A549 (cell line): ENCODE measurements at regions not wholly inside any gene's neighbourhood (a gene's known extent, or its start where the extent isn't known, plus 50 kb on each side); places are given as distances from the start of the nearest gene placed in this dataset.

Experiments
- ATAC-seq, 2 experiments: fragments of 200-7000 bp in 1 of 2; fragments of >200 bp in 1 of 2; cut with Nextera tagmentation in 1 of 2; cut with Tn5 transposase in 1 of 2; 3 replicates each; pipeline versions ENCODE4 v1.8.0 to v1.9.1; 2018 to 2020; ENCODE audit warnings: mild to moderate bottlenecking in 1 of 2, moderate library complexity in 1 of 2
- CTCF ChIA-PET: fragments of 300-600 bp; sonication (Branson Sonifier 250); formaldehyde crosslinking; extraction: SDS; loops from one replicate; lab custom pipeline; 2021; ENCODE audit warnings: antibody characterized with exemption, inconsistent platforms; lab: Yijun Ruan, JAX
- POLR2A ChIA-PET: fragments of 350-600 bp; formaldehyde crosslinking; extraction: SDS; loops from one replicate; lab custom pipeline; 2021; ENCODE audit warnings: antibody characterized with exemption, inconsistent platforms; lab: Yijun Ruan, JAX
- DNase-seq, 2 experiments: peaks; one replicate each; pipeline versions ENCODE4 v3.0.0 to v3.0.0-alpha.2; 2011 to 2016; ENCODE audit warnings: low read depth in 1 of 2, low spot score in 1 of 2
- FAIRE-seq: peaks from 2 replicates; lab custom pipeline; 2011; peaks lifted over from hg19 to GRCh38; lab: Jason Lieb, UNC
- H3K27ac ChIP-seq, 2 experiments: fragments of >200 bp; sonication (Bioruptor Twin); formaldehyde crosslinking; 3 replicates each; pipeline ENCODE4 v1.5.1; 2016 to 2017
- H3K4me1 ChIP-seq: fragments of >200 bp; sonication (Bioruptor Twin); formaldehyde crosslinking; 3 replicates; pipeline ENCODE4 v1.6.1; 2016
- H3K4me2 ChIP-seq: fragments of >200 bp; sonication (Bioruptor Twin); formaldehyde crosslinking; 3 replicates; pipeline ENCODE4 v1.6.1; 2016
- H3K4me3 ChIP-seq: fragments of >200 bp; sonication (Bioruptor Twin); formaldehyde crosslinking; 3 replicates; pipeline ENCODE4 v1.5.1; 2016
- H3K9me3 ChIP-seq: fragments of >200 bp; sonication (Bioruptor Twin); formaldehyde crosslinking; 3 replicates; pipeline ENCODE4 v1.6.1; 2016
- ATOH8 ChIP-seq: fragments of 250-450 bp; sonication (Bioruptor Pico); IDR thresholded peaks from 2 replicates; pipeline ENCODE4 v1.5.0; 2020; ENCODE audit warnings: low read depth, mild to moderate bottlenecking, moderate library complexity
- BCL3 ChIP-seq: fragments of >200 bp; sonication (Bioruptor Twin); formaldehyde crosslinking; IDR thresholded peaks from 3 replicates; pipeline ENCODE4 v1.6.1; 2016
- CHD4 ChIP-seq: fragments of 200-600 bp; sonication (generic); IDR thresholded peaks from 2 replicates; pipeline ENCODE4 v1.6.1; 2016; ENCODE audit warnings: antibody characterized with exemption, mild to moderate bottlenecking, borderline replicate concordance
- CTCF ChIP-seq: fragments of >200 bp; sonication (Bioruptor Twin); formaldehyde crosslinking; IDR thresholded peaks from 3 replicates; pipeline ENCODE4 v1.5.1; 2016
- ESRRA ChIP-seq: fragments of 150-350 bp; IDR thresholded peaks from 2 replicates; pipeline ENCODE4 v1.6.1; 2014; ENCODE audit warnings: mild to moderate bottlenecking, low read length, borderline replicate concordance
- FOXS1 ChIP-seq: fragments of 250-450 bp; sonication (Bioruptor Pico); IDR thresholded peaks from 2 replicates; pipeline ENCODE4 v1.5.0; 2020; ENCODE audit warnings: mild to moderate bottlenecking, moderate library complexity
- HOXA7 ChIP-seq: fragments of 250-450 bp; sonication (Bioruptor Pico); IDR thresholded peaks from 2 replicates; pipeline ENCODE4 v1.5.0; 2020; ENCODE audit warnings: mild to moderate bottlenecking, moderate library complexity
- HOXB5 ChIP-seq: fragments of 250-450 bp; sonication (Bioruptor Pico); IDR thresholded peaks from 2 replicates; pipeline ENCODE4 v1.5.0; 2020; ENCODE audit warnings: mild to moderate bottlenecking, moderate library complexity
- JUN ChIP-seq, 2 experiments: fragments of >200 bp; sonication (Bioruptor Twin); formaldehyde crosslinking; IDR thresholded peaks; 2 replicates in 1 of 2; 3 replicates in 1 of 2; pipeline ENCODE4 v1.6.1; 2016 to 2017
- MAFK ChIP-seq: fragments of 450-650 bp; IDR thresholded peaks from 2 replicates; pipeline ENCODE4 v1.6.1; 2014; ENCODE audit not compliant: partially characterized antibody
- MAX ChIP-seq: IDR thresholded peaks from 2 replicates; pipeline ENCODE4 v1.6.1; 2012
- MAZ ChIP-seq: fragments of 150-350 bp; IDR thresholded peaks from 2 replicates; pipeline ENCODE4 v1.6.1; 2014; ENCODE audit warnings: antibody characterized with exemption, low read depth, low read length, borderline replicate concordance
- NFE2L2 ChIP-seq: fragments of 150-350 bp; conservative IDR thresholded peaks from 2 replicates; pipeline ENCODE4 v1.6.1; 2014; ENCODE audit warnings: low read length
- NR3C1 ChIP-seq: fragments of >200 bp; sonication (Bioruptor Twin); formaldehyde crosslinking; IDR thresholded peaks from 3 replicates; pipeline ENCODE4 v1.6.1; 2017
- POLR2A ChIP-seq: IDR thresholded peaks from 2 replicates; pipeline ENCODE4 v1.6.1; 2012; ENCODE audit warnings: mild to moderate bottlenecking, low read length
- RAD21 ChIP-seq, 2 experiments: fragments of >200 bp in 1 of 2; sonication (Bioruptor Twin) in 1 of 2; formaldehyde crosslinking in 1 of 2; IDR thresholded peaks in 1 of 2; conservative IDR thresholded peaks in 1 of 2; 2 replicates in 1 of 2; 3 replicates in 1 of 2; pipeline ENCODE4 v1.6.1; 2012 to 2018; ENCODE audit warnings: inconsistent platforms in 1 of 2
- RFX5 ChIP-seq: fragments of 450-650 bp; IDR thresholded peaks from 2 replicates; pipeline ENCODE4 v1.7.1; 2014; ENCODE audit warnings: antibody characterized with exemption, mild to moderate bottlenecking, moderate library complexity
- SMC3 ChIP-seq: fragments of >200 bp; sonication (Bioruptor Twin); formaldehyde crosslinking; IDR thresholded peaks from 3 replicates; pipeline ENCODE4 v1.6.1; 2018; ENCODE audit warnings: inconsistent platforms
- SREBF2 ChIP-seq: fragments of 450-650 bp; IDR thresholded peaks from 2 replicates; pipeline ENCODE4 v1.6.1; 2014; ENCODE audit warnings: mild to moderate bottlenecking, moderate library complexity
- ZC3H11A ChIP-seq: fragments of 450-650 bp; IDR thresholded peaks from 2 replicates; pipeline ENCODE4 v1.6.1; 2014; ENCODE audit warnings: antibody characterized with exemption, mild to moderate bottlenecking
- ZFP36 ChIP-seq: fragments of 450-650 bp; IDR thresholded peaks from 2 replicates; pipeline ENCODE4 v1.6.1; 2014; ENCODE audit warnings: borderline replicate concordance; ENCODE audit not compliant: partially characterized antibody
- WGBS: methylation state at CpG from one replicate; pipeline ENCODE4 v1.1.6; 2017; ENCODE audit errors: missing lambda C conversion rate; 5-methylcytosine and 5-hydroxymethylcytosine counted together

GRCh38 chrX:13507893-13508292, 61.5 kb upstream of the EGFL6 start:
- ATAC-seq (no peak), FAIRE-seq (peak; percentile 96), DNase-seq (no peak)
- ChIA-PET POLR2A (interaction anchor here (1.0 kb wide), 1 partner anchor 138 kb away, joined by 3 read pairs; no protein-coding TSS in a partner anchor), CTCF (interaction anchor here (0.6 to 2.6 kb wide), 11 partner anchors 16 to 1629 kb away, joined by 3 to 39 read pairs (median 3); partner anchors contain the start of gene GEMIN8)
- Histone ChIP-seq H3K4me1 (no peaks in the 10 kb centered on the region), H3K27ac (no peak overlapping the region), H3K4me3 (no peak overlapping the region), H3K4me2 (no peak overlapping the region), H3K9me3 (no peaks in the 10 kb centered on the region)
- WGBS, result 59% methylated on average over 2 of the region's 2 CpGs
- TF ChIP-seq MAFK (peak; percentile 79), BCL3 (no peak), MAX (no peak)

- CTCF ChIA-PET, result interaction anchor here (0.7 to 2.6 kb wide), 29 partner anchors 8 to 560 kb away, joined by 3 to 39 read pairs (median 3); partner anchors contain the start of genes GEMIN8 and RAB9A
- POLR2A ChIA-PET, result interaction anchor here (1.1 to 1.2 kb wide), 2 partner anchors 139 to 523 kb away, joined by 5 to 6 read pairs; partner anchors contain the start of gene GEMIN8
- no peak for TF ChIP-seq HOXB5 (CRISPR knock-in tag)
- TF ChIP-seq HOXA7, result no peak
- peak; percentile 89 to 90 for TF ChIP-seq RAD21 (conservative IDR thresholded peaks at IDR 0.05 in 1 of 2, IDR thresholded peaks at IDR 0.05 in 1 of 2)
- TF ChIP-seq ZFP36, result no peak
- TF ChIP-seq POLR2A, result no peak
- no peak for TF ChIP-seq ZC3H11A
- TF ChIP-seq CHD4, result no peak
- no peak for TF ChIP-seq RFX5
- no peak for TF ChIP-seq MAZ
- peak; percentile 87 for TF ChIP-seq SMC3
- no peak for TF ChIP-seq SREBF2
- TF ChIP-seq CTCF, result peak; percentile 84
These were observed 62.8 kb upstream of the EGFL6 start for GRCh38 chrX:13506574-13506973.

GRCh38 chrX:13502590-13502989, 66.8 kb upstream of the EGFL6 start:
- Histone ChIP-seq H3K4me1 (no peaks in the 10 kb centered on the region), H3K27ac (no peak overlapping the region), H3K4me3 (no peak overlapping the region), H3K9me3 (no peaks in the 10 kb centered on the region), H3K4me2 (no peak overlapping the region)
- POLR2A ChIA-PET, result no interaction called here
- ATAC-seq (no peak), FAIRE-seq (peak; percentile 54), DNase-seq (no peak)
- CTCF ChIA-PET, result no interaction called here
- TF ChIP-seq ESRRA (no peak), ATOH8 (no peak), MAFK (no peak), POLR2A (no peak), FOXS1 (CRISPR knock-in tag) (no peak), NFE2L2 (no peak), JUN (IDR thresholded peaks at IDR 0.05) (no peak), NR3C1 (no peak), HOXA7 (no peak)
- WGBS, result 47% methylated on average over 2 of the region's 2 CpGs

More at GRCh38 chrX:13506574-13506973, 62.8 kb upstream of the EGFL6 start:
- Histone ChIP-seq H3K9me3 (no peaks in the 10 kb centered on the region), H3K4me3 (no peak overlapping the region), H3K27ac (peak overlapping the region in 1 of 2 experiments; percentile 54; a peak in 2 of 6 replicates), H3K4me2 (no peak overlapping the region), H3K4me1 (no peaks in the 10 kb centered on the region)
- 1% methylated on average over 5 of the region's 5 CpGs for WGBS
- DNase-seq (peak; percentile 31 to 55), FAIRE-seq (peak; percentile 7), ATAC-seq (no peak)
